Parathyroid adenoma (tissue), 2 donors: ENCODE measurements at regions not wholly inside any gene's neighbourhood (a gene's known extent, or its start where the extent isn't known, plus 50 kb on each side); places are given as distances from the start of the nearest gene placed in this dataset.

Experiments
- H2AFZ ChIP-seq: fragments of 300-600 bp; sonication (generic); one replicate; pipeline ENCODE4 v1.7.0; 2017; ENCODE audit warnings: antibody characterized with exemption, mild to moderate bottlenecking
- H3K27ac ChIP-seq: fragments of 300-600 bp; sonication (generic); one replicate; pipeline ENCODE4 v1.7.0; 2017
- H3K27me3 ChIP-seq: fragments of 300-600 bp; sonication (generic); one replicate; pipeline ENCODE4 v1.7.0; 2017; ENCODE audit warnings: low read length; ENCODE audit not compliant: control insufficient read depth, insufficient read depth
- H3K36me3 ChIP-seq: fragments of 300-600 bp; sonication (generic); one replicate; pipeline ENCODE4 v1.7.0; 2017; ENCODE audit warnings: low read length; ENCODE audit not compliant: control insufficient read depth, insufficient read depth
- H3K4me1 ChIP-seq: fragments of 300-600 bp; sonication (generic); one replicate; pipeline ENCODE4 v1.7.0; 2017; ENCODE audit warnings: control low read depth
- H3K4me2 ChIP-seq: fragments of 300-600 bp; sonication (generic); one replicate; pipeline ENCODE4 v1.7.0; 2017; ENCODE audit warnings: low read length
- H3K4me3 ChIP-seq: fragments of 300-600 bp; sonication (generic); one replicate; pipeline ENCODE4 v1.7.0; 2017; ENCODE audit warnings: low read depth, low read length
- H3K79me2 ChIP-seq: fragments of 300-600 bp; sonication (generic); one replicate; pipeline ENCODE4 v1.7.0; 2017; ENCODE audit warnings: control low read depth
- H3K9ac ChIP-seq: fragments of 300-600 bp; sonication (generic); one replicate; pipeline ENCODE4 v1.7.0; 2017; ENCODE audit warnings: mild to moderate bottlenecking
- H3K9me3 ChIP-seq: fragments of 300-600 bp; sonication (generic); one replicate; pipeline ENCODE4 v1.7.0; 2017; ENCODE audit warnings: low read length; ENCODE audit not compliant: control insufficient read depth
- TF ChIP-seq, protein P1 (sequence below): fragments of 300-600 bp; sonication (generic); IDR thresholded peaks from one replicate; pipeline ENCODE4 v1.7.0; 2017; ENCODE audit warnings: antibody characterized with exemption, mild to moderate bottlenecking
- donor health status: primary hyperparathyroidism.

GRCh38 chr4:24219209-24219608 lies 329.4 kb upstream of the PPARGC1A start:
- no peaks in the 10 kb centered on the region for H3K9me3 ChIP-seq
- no peak overlapping the region for H3K4me3 ChIP-seq
- no peak overlapping the region for H3K27ac ChIP-seq
- H3K27me3 ChIP-seq = no peaks in the 10 kb centered on the region
- H3K4me1 ChIP-seq = no peaks in the 10 kb centered on the region
- no peak overlapping the region for H3K4me2 ChIP-seq
- no peaks in the 10 kb centered on the region for H3K36me3 ChIP-seq
- no peak overlapping the region for H3K9ac ChIP-seq
- TF ChIP-seq, protein P1, sequence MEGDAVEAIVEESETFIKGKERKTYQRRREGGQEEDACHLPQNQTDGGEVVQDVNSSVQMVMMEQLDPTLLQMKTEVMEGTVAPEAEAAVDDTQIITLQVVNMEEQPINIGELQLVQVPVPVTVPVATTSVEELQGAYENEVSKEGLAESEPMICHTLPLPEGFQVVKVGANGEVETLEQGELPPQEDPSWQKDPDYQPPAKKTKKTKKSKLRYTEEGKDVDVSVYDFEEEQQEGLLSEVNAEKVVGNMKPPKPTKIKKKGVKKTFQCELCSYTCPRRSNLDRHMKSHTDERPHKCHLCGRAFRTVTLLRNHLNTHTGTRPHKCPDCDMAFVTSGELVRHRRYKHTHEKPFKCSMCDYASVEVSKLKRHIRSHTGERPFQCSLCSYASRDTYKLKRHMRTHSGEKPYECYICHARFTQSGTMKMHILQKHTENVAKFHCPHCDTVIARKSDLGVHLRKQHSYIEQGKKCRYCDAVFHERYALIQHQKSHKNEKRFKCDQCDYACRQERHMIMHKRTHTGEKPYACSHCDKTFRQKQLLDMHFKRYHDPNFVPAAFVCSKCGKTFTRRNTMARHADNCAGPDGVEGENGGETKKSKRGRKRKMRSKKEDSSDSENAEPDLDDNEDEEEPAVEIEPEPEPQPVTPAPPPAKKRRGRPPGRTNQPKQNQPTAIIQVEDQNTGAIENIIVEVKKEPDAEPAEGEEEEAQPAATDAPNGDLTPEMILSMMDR = no peak
- no peaks in the 10 kb centered on the region for H3K79me2 ChIP-seq
- H2AFZ ChIP-seq = no peak overlapping the region

DNA sequence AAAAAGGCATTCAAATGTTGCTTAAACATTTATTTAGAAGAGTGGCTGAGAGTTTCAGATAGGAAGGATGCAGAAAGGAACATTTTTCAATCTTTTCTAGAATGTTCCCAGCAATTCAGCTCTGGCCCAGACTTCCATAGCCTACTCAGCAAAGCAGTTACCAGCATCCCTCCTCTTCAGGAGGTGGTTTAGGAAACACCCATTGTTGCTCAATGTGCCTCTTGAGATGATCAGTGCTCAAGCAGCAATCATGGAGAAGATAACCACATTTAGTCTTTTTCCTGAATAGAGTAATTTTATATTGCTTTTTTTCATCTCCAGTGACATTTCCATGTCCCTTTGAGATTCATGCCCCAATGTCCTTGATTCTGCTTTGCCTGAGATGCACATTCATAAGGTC lies 328.7 kb upstream of the PPARGC1A start:
- Histone ChIP-seq H3K9me3 (no peaks in the 10 kb centered on the region), H3K4me1 (no peaks in the 10 kb centered on the region), H2AFZ (no peak overlapping the region), H3K27me3 (no peaks in the 10 kb centered on the region), H3K36me3 (no peaks in the 10 kb centered on the region), H3K9ac (no peak overlapping the region), H3K4me2 (no peak overlapping the region), H3K27ac (no peak overlapping the region), H3K79me2 (no peaks in the 10 kb centered on the region), H3K4me3 (no peak overlapping the region)
- TF ChIP-seq, protein P1 = no peak

GRCh38 chr4:24214796-24215195 lies 324.9 kb upstream of the PPARGC1A start:
- Histone ChIP-seq H3K27ac (no peak overlapping the region), H3K4me3 (no peak overlapping the region), H3K36me3 (no peaks in the 10 kb centered on the region), H3K4me1 (no peaks in the 10 kb centered on the region), H3K9ac (no peak overlapping the region), H2AFZ (no peak overlapping the region), H3K9me3 (no peaks in the 10 kb centered on the region), H3K79me2 (no peaks in the 10 kb centered on the region), H3K4me2 (no peak overlapping the region), H3K27me3 (no peaks in the 10 kb centered on the region)
- TF ChIP-seq, protein P1 = no peak

GRCh38 chr4:24213961-24214360 lies 324.1 kb upstream of the PPARGC1A start:
- Histone ChIP-seq H3K9ac (no peak overlapping the region), H3K79me2 (no peaks in the 10 kb centered on the region), H3K4me2 (no peak overlapping the region), H3K36me3 (no peaks in the 10 kb centered on the region), H3K4me1 (no peaks in the 10 kb centered on the region), H3K27me3 (no peaks in the 10 kb centered on the region), H3K4me3 (no peak overlapping the region), H2AFZ (no peak overlapping the region), H3K27ac (no peak overlapping the region), H3K9me3 (no peaks in the 10 kb centered on the region)
- TF ChIP-seq, protein P1 = no peak

GRCh38 chr4:24212642-24213041 lies 322.8 kb upstream of the PPARGC1A start:
- Histone ChIP-seq H3K4me3 (no peak overlapping the region), H3K9me3 (no peaks in the 10 kb centered on the region), H3K4me2 (no peak overlapping the region), H3K27me3 (no peaks in the 10 kb centered on the region), H3K36me3 (no peaks in the 10 kb centered on the region), H2AFZ (no peak overlapping the region), H3K4me1 (no peaks in the 10 kb centered on the region), H3K27ac (no peak overlapping the region), H3K79me2 (no peaks in the 10 kb centered on the region), H3K9ac (no peak overlapping the region)
- TF ChIP-seq, protein P1 = no peak
